ENCODE measurements at regions not wholly inside any gene's neighbourhood (a gene's known extent, or its start where the extent isn't known, plus 50 kb on each side); places are given as distances from the start of the nearest gene placed in this dataset.

- no peaks in the 10 kb centered on the region for H3K27me3 ChIP-seq (ENCODE audit: control insufficient read depth in 1 of 2, insufficient read depth in 2 of 2, low read length in 2 of 2)
- no peak overlapping the region for H3K27ac ChIP-seq (ENCODE audit: low read depth, low read length)
- H3K9me3 ChIP-seq (ENCODE audit: control insufficient read depth in 1 of 2, low read length in 2 of 2), result no peaks in the 10 kb centered on the region
- H3K9ac ChIP-seq (ENCODE audit: low read depth in 1 of 2, low read length in 2 of 2), result no peak overlapping the region
- H3K36me3 ChIP-seq (ENCODE audit: control insufficient read depth in 1 of 2, insufficient read depth in 2 of 2, low read length in 2 of 2), result no peaks in the 10 kb centered on the region
- H3K4me3 ChIP-seq (ENCODE audit: low read depth in 1 of 2, low read length in 2 of 2), result no peak overlapping the region
- H3K4me1 ChIP-seq (ENCODE audit: control insufficient read depth in 1 of 2, insufficient read depth in 2 of 2, low read length in 2 of 2), result peaks cover 5 to 8% of the 10 kb centered on the region in 2 donors
Measured at GRCh38 chr14:104321088-104321801, 182.9 kb downstream of the KIF26A start.

DNA sequence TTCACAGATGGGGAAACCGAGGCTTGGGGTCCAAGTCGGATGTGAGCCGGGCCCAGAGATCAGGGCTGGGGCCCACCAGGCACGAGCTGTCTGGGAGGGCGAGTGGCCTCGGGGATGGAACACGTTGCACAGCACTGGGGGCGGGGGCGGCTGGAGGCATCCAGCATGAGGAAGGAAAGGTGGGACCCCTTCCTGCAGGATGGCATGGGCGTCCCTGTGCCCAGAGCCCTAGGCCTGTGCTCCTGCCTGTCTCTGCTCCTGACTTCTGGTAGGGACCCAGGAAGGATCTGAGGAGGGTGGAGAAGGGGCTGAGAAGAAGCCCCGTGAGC lies 183.4 kb downstream of the KIF26A start:
- no peaks in the 10 kb centered on the region for H3K9me3 ChIP-seq (ENCODE audit: control insufficient read depth in 1 of 2, low read length in 2 of 2)
- H3K36me3 ChIP-seq (ENCODE audit: control insufficient read depth in 1 of 2, insufficient read depth in 2 of 2, low read length in 2 of 2), result no peaks in the 10 kb centered on the region
- no peak overlapping the region for H3K27ac ChIP-seq (ENCODE audit: low read depth, low read length)
- peaks cover 5 to 8% of the 10 kb centered on the region in 2 donors for H3K4me1 ChIP-seq (ENCODE audit: control insufficient read depth in 1 of 2, insufficient read depth in 2 of 2, low read length in 2 of 2)
- H3K4me3 ChIP-seq (ENCODE audit: low read depth in 1 of 2, low read length in 2 of 2), result no peak overlapping the region
- no peak overlapping the region for H3K9ac ChIP-seq (ENCODE audit: low read depth in 1 of 2, low read length in 2 of 2)
- no peaks in the 10 kb centered on the region for H3K27me3 ChIP-seq (ENCODE audit: control insufficient read depth in 1 of 2, insufficient read depth in 2 of 2, low read length in 2 of 2)

DNA sequence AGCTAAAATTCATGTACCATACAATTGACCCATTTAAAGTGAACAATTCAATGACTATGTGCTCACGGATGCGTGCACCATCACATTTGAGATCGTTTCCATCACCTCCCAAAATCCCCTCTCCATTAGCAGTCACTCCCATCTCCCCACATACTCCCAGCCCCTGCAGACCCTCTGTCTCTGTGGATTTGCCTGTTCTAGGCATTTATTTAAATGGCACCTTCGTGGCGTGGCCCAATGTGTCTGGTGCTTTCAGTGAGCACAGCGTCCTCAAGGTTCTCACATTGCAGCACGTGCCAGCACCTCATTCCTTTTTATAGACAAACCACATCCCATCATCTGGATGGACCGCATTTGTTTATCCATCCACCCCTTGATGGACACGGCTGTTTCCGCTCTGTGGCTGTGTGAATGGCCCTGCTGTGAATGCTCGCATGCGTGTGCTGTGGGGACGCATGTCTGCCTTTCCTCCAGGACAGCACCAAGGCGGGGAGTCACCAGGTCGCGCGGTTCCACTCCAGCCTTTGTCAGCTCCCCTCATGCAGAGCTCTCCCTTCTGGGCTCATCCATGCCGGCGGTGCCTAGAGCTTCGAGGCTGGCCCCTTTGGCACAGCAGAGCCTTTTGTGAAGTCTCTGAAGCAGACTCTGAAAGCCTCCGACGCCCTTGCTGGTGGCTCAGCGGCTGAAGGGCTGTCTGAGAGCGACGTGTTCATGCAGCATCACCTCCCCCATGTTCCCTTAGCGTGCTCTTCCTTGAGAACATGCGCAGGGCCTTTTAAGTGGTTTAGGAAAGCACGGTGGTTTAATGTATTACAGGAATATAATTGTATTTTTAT lies 184.4 kb downstream of the KIF26A start:
- H3K27ac ChIP-seq (ENCODE audit: low read depth, low read length), result no peak overlapping the region
- H3K36me3 ChIP-seq (ENCODE audit: control insufficient read depth in 1 of 2, insufficient read depth in 2 of 2, low read length in 2 of 2), result no peaks in the 10 kb centered on the region
- H3K27me3 ChIP-seq (ENCODE audit: control insufficient read depth in 1 of 2, insufficient read depth in 2 of 2, low read length in 2 of 2), result no peaks in the 10 kb centered on the region
- H3K4me1 ChIP-seq (ENCODE audit: control insufficient read depth in 1 of 2, insufficient read depth in 2 of 2, low read length in 2 of 2), result peaks cover 5 to 8% of the 10 kb centered on the region in 2 donors
- H3K9me3 ChIP-seq (ENCODE audit: control insufficient read depth in 1 of 2, low read length in 2 of 2), result no peaks in the 10 kb centered on the region
- no peak overlapping the region for H3K4me3 ChIP-seq (ENCODE audit: low read depth in 1 of 2, low read length in 2 of 2)
- H3K9ac ChIP-seq (ENCODE audit: low read depth in 1 of 2, low read length in 2 of 2), result no peak overlapping the region

DNA sequence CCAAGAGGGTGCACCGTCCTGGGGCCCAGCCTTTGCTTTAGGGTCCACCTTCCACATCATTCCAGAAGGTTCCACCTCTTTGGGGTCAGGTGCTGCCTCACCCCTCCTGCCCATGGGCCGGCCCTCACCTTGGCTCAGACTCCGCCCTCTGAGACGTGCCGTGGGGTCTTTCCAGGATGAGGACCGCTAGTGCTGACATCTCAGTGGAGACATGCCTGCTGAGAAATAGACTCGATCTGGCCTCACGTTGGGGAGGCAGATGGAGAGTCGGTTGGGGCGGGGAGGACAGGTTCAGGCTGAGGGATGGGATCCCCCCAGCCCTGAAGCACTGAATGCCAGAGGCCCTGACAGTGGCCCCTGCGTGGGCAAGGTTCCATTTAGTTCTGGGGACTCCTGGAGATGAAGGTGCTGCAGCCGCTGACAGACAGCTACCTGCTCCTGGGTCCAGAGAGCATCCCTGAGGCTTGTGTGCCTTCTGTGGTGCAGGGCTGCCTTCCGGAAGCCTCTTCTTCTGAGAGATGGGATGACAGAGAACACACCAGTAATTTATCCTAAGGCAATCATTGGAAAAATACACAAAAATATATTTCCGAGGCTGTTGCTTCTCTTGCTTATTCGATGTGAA lies 185.3 kb downstream of the KIF26A start:
- Histone ChIP-seq H3K36me3 (ENCODE audit: control insufficient read depth in 1 of 2, insufficient read depth in 2 of 2, low read length in 2 of 2) (no peaks in the 10 kb centered on the region), H3K9ac (ENCODE audit: low read depth in 1 of 2, low read length in 2 of 2) (no peak overlapping the region), H3K27me3 (ENCODE audit: control insufficient read depth in 1 of 2, insufficient read depth in 2 of 2, low read length in 2 of 2) (no peaks in the 10 kb centered on the region), H3K4me3 (ENCODE audit: low read depth in 1 of 2, low read length in 2 of 2) (no peak overlapping the region), H3K4me1 (ENCODE audit: control insufficient read depth in 1 of 2, insufficient read depth in 2 of 2, low read length in 2 of 2) (peaks cover 5 to 8% of the 10 kb centered on the region in 2 donors), H3K27ac (ENCODE audit: low read depth, low read length) (no peak overlapping the region), H3K9me3 (ENCODE audit: control insufficient read depth in 1 of 2, low read length in 2 of 2) (no peaks in the 10 kb centered on the region)

DNA sequence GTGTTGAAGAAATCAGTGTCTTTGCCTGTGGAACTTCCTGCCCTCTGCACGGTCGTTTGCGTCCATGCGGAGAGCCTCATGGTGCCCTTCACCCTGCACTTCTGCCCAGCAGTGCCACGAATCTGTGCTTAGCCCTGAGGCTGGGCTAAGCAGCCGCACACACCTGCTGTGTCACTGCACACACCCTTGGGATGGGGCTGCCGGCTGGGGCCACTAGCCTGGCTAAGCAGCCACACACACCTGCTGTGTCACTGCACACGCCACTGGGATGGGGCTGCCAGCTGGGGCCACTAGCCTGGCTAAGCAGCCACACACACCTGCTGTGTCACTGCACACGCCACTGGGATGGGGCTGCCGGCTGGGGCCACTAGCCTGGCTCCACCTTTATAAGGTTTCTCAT lies 188.5 kb downstream of the KIF26A start:
- Histone ChIP-seq H3K9ac (ENCODE audit: low read depth in 1 of 2, low read length in 2 of 2) (no peak overlapping the region), H3K4me1 (ENCODE audit: control insufficient read depth in 1 of 2, insufficient read depth in 2 of 2, low read length in 2 of 2) (peaks cover 5 to 8% of the 10 kb centered on the region in 2 donors), H3K27ac (ENCODE audit: low read depth, low read length) (no peak overlapping the region), H3K27me3 (ENCODE audit: control insufficient read depth in 1 of 2, insufficient read depth in 2 of 2, low read length in 2 of 2) (no peaks in the 10 kb centered on the region), H3K4me3 (ENCODE audit: low read depth in 1 of 2, low read length in 2 of 2) (no peak overlapping the region), H3K36me3 (ENCODE audit: control insufficient read depth in 1 of 2, insufficient read depth in 2 of 2, low read length in 2 of 2) (no peaks in the 10 kb centered on the region), H3K9me3 (ENCODE audit: control insufficient read depth in 1 of 2, low read length in 2 of 2) (peaks cover 8% of the 10 kb centered on the region in 2 donors)

GRCh38 chr14:104328607-104329006 lies 190.2 kb downstream of the KIF26A start:
- no peak overlapping the region for H3K27ac ChIP-seq (ENCODE audit: low read depth, low read length)
- H3K36me3 ChIP-seq (ENCODE audit: control insufficient read depth in 1 of 2, insufficient read depth in 2 of 2, low read length in 2 of 2), result no peaks in the 10 kb centered on the region
- no peaks in the 10 kb centered on the region for H3K27me3 ChIP-seq (ENCODE audit: control insufficient read depth in 1 of 2, insufficient read depth in 2 of 2, low read length in 2 of 2)
- peaks cover under 1% of the 10 kb centered on the region in 2 donors for H3K4me1 ChIP-seq (ENCODE audit: control insufficient read depth in 1 of 2, insufficient read depth in 2 of 2, low read length in 2 of 2)
- no peak overlapping the region for H3K4me3 ChIP-seq (ENCODE audit: low read depth in 1 of 2, low read length in 2 of 2)
- H3K9ac ChIP-seq (ENCODE audit: low read depth in 1 of 2, low read length in 2 of 2), result no peak overlapping the region
- H3K9me3 ChIP-seq (ENCODE audit: control insufficient read depth in 1 of 2, low read length in 2 of 2), result peaks cover 8% of the 10 kb centered on the region in 2 donors

DNA sequence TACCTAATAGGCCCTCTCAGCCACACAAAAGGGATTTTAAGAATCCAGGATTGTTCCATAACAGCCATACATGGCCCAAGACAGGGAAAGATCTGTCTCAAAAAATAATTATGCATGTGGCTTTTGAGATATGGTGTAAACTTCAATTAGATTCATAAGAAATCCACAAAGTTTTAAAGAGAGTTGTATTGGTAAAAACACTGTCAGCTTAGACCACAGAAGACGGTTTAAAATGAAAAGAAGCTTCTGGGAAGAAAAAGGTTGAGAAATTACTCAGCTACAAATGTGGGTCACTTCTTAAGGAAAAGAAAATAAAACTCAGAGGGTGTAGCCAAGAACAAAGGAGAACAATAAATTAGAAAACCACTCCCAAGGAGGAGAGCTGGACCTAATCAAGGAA lies 191.4 kb downstream of the KIF26A start:
- no peaks in the 10 kb centered on the region for H3K27me3 ChIP-seq (ENCODE audit: control insufficient read depth in 1 of 2, insufficient read depth in 2 of 2, low read length in 2 of 2)
- H3K36me3 ChIP-seq (ENCODE audit: control insufficient read depth in 1 of 2, insufficient read depth in 2 of 2, low read length in 2 of 2), result no peaks in the 10 kb centered on the region
- H3K4me1 ChIP-seq (ENCODE audit: control insufficient read depth in 1 of 2, insufficient read depth in 2 of 2, low read length in 2 of 2), result no peaks in the 10 kb centered on the region
- H3K4me3 ChIP-seq (ENCODE audit: low read depth in 1 of 2, low read length in 2 of 2), result no peak overlapping the region
- no peak overlapping the region for H3K27ac ChIP-seq (ENCODE audit: low read depth, low read length)
- peaks cover 8% of the 10 kb centered on the region in 2 donors for H3K9me3 ChIP-seq (ENCODE audit: control insufficient read depth in 1 of 2, low read length in 2 of 2)
- no peak overlapping the region for H3K9ac ChIP-seq (ENCODE audit: low read depth in 1 of 2, low read length in 2 of 2)

DNA sequence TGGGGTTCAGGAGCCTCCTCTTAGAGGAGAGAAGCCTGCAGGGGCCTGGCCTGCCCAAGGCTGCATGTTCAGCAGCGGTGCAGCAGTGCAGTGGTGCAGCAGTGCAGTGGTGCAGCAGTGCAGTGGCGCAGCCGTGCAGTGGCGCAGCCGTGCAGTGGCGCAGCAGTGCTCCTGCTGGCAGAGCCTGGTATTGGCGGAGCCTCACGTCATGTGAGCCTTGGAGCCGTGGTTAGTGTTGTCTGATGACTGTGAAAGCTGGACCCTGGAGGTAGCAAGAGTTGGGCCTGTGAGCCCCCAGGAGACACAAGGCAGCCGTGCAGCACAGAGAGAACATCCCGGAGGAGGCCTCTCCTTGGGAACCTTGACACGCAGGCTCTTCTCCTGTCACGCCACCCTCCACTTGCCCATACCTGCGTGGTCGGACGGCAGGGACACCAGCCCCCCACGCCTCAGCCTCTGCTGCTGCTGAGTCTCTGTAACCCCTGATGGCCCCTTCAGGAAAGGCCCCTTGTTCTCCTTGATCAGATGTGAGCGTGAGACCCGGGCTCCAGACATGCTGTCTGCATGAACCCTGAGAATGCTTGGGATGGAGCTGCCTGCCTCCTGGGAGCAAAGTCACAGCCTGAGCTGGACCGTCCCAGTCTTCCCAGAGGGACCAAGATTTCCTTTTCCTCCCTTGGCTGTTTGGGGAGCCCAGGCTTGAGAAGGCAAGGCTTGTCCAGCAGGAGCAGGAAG lies 193.7 kb downstream of the KIF26A start:
- peaks cover 0 to under 1% of the 10 kb centered on the region in 2 donors for H3K4me1 ChIP-seq (ENCODE audit: control insufficient read depth in 1 of 2, insufficient read depth in 2 of 2, low read length in 2 of 2)
- H3K4me3 ChIP-seq (ENCODE audit: low read depth in 1 of 2, low read length in 2 of 2), result no peak overlapping the region
- H3K27ac ChIP-seq (ENCODE audit: low read depth, low read length), result no peak overlapping the region
- H3K9me3 ChIP-seq (ENCODE audit: control insufficient read depth in 1 of 2, low read length in 2 of 2), result peaks cover 8% of the 10 kb centered on the region in 2 donors
- no peaks in the 10 kb centered on the region for H3K27me3 ChIP-seq (ENCODE audit: control insufficient read depth in 1 of 2, insufficient read depth in 2 of 2, low read length in 2 of 2)
- no peak overlapping the region for H3K9ac ChIP-seq (ENCODE audit: low read depth in 1 of 2, low read length in 2 of 2)
- no peaks in the 10 kb centered on the region for H3K36me3 ChIP-seq (ENCODE audit: control insufficient read depth in 1 of 2, insufficient read depth in 2 of 2, low read length in 2 of 2)

- Histone ChIP-seq H3K27me3 (ENCODE audit: control insufficient read depth in 1 of 2, insufficient read depth in 2 of 2, low read length in 2 of 2) (no peaks in the 10 kb centered on the region), H3K4me1 (ENCODE audit: control insufficient read depth in 1 of 2, insufficient read depth in 2 of 2, low read length in 2 of 2) (peaks cover 0 to 6% of the 10 kb centered on the region in 2 donors), H3K36me3 (ENCODE audit: control insufficient read depth in 1 of 2, insufficient read depth in 2 of 2, low read length in 2 of 2) (no peaks in the 10 kb centered on the region), H3K9me3 (ENCODE audit: control insufficient read depth in 1 of 2, low read length in 2 of 2) (peaks cover 8% of the 10 kb centered on the region in 2 donors), H3K9ac (ENCODE audit: low read depth in 1 of 2, low read length in 2 of 2) (no peak overlapping the region), H3K27ac (ENCODE audit: low read depth, low read length) (no peak overlapping the region), H3K4me3 (ENCODE audit: low read depth in 1 of 2, low read length in 2 of 2) (no peak overlapping the region)
Measured at GRCh38 chr14:104332634-104333270, 194.4 kb downstream of the KIF26A start.

Measured in duodenal mucosa (tissue), 2 donors.